ENCODE measurements at regions not wholly inside any gene's neighbourhood (a gene's known extent, or its start where the extent isn't known, plus 50 kb on each side); places are given as distances from the start of the nearest gene placed in this dataset.

DNA sequence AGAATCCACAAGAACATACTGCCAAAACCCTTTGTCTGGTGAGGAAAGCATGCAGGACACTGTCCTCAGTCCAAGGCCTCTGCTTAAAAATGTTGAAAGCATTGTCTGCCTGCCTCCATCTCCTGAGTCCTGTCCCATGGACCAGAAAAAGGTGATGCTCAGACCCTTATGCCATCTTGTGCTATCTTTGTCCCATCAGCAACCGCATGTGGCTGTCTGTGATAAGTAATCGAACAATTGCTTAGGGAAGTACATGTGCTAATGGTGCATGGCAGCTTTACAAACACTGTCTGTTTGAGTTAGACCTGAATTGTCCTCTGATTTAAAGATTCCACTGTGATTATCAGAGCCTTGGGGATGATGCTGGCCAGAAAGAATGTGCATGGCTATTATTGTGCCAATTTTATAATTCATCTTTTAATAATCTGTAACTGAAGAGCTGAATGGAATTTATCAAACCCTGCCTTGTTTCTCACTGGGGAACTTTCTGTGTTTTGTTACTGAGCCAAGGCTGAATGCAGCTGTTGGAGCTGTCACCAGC is 177.5 kb downstream of the DACT1 start:
- Histone ChIP-seq H3K4me3 (ENCODE audit: control insufficient read depth in 2 of 3, extremely low read depth in 1 of 3, insufficient read depth in 2 of 3, low read depth in 1 of 3, low read length in 3 of 3) (no peak overlapping the region), H3K9ac (ENCODE audit: control insufficient read depth, extremely low read depth, insufficient read depth, low read length) (no peak overlapping the region), H3K9me3 (ENCODE audit: control insufficient read depth, low read depth, low read length) (no peaks in the 10 kb centered on the region), H3K4me1 (ENCODE audit: control insufficient read depth, extremely low read depth, insufficient read depth, low read length) (no peaks in the 10 kb centered on the region), H3K9me1 (ENCODE audit: control insufficient read depth, extremely low read depth, insufficient read depth, low read length) (no peaks in the 10 kb centered on the region), H2AFZ (ENCODE audit: control insufficient read depth, low read length) (no peak overlapping the region), H3K27ac (ENCODE audit: control insufficient read depth, insufficient read depth, low read length) (no peak overlapping the region), H3K4me2 (ENCODE audit: control insufficient read depth, extremely low read depth, insufficient read depth, low read depth, low read length) (no peak overlapping the region), H3K27me3 (ENCODE audit: control insufficient read depth, extremely low read depth, insufficient read depth, low read length) (no peaks in the 10 kb centered on the region), H4K20me1 (ENCODE audit: control insufficient read depth, extremely low read depth, insufficient read depth, low read length) (no peaks in the 10 kb centered on the region), H3K79me2 (ENCODE audit: control insufficient read depth, insufficient read depth, low read length) (no peaks in the 10 kb centered on the region), H3K36me3 (ENCODE audit: control insufficient read depth in 2 of 2, extremely low read depth in 1 of 2, insufficient read depth in 2 of 2, low read length in 2 of 2) (no peaks in the 10 kb centered on the region)
- dilution Hi-C loops (cut with MboI; ENCODE audit: extremely low pct_ligation_motif_present, low sequenced_read_pairs) = no loop called here
- no peak for DNase-seq (ENCODE audit: low read depth, low spot score)
- FAIRE-seq = no peak
- TF ChIP-seq EZH2 (IDR thresholded peaks at IDR 0.05; ENCODE audit: low read length) = no peak
- TF ChIP-seq, protein P1, sequence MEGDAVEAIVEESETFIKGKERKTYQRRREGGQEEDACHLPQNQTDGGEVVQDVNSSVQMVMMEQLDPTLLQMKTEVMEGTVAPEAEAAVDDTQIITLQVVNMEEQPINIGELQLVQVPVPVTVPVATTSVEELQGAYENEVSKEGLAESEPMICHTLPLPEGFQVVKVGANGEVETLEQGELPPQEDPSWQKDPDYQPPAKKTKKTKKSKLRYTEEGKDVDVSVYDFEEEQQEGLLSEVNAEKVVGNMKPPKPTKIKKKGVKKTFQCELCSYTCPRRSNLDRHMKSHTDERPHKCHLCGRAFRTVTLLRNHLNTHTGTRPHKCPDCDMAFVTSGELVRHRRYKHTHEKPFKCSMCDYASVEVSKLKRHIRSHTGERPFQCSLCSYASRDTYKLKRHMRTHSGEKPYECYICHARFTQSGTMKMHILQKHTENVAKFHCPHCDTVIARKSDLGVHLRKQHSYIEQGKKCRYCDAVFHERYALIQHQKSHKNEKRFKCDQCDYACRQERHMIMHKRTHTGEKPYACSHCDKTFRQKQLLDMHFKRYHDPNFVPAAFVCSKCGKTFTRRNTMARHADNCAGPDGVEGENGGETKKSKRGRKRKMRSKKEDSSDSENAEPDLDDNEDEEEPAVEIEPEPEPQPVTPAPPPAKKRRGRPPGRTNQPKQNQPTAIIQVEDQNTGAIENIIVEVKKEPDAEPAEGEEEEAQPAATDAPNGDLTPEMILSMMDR (optimal IDR thresholded peaks at IDR 0.05 in 1 of 3, IDR thresholded peaks at IDR 0.05 in 1 of 3, conservative IDR thresholded peaks at IDR 0.05 in 1 of 3; ENCODE audit: extremely low read depth in 1 of 3, insufficient read depth in 2 of 3, low read length in 3 of 3) = no peak

DNA sequence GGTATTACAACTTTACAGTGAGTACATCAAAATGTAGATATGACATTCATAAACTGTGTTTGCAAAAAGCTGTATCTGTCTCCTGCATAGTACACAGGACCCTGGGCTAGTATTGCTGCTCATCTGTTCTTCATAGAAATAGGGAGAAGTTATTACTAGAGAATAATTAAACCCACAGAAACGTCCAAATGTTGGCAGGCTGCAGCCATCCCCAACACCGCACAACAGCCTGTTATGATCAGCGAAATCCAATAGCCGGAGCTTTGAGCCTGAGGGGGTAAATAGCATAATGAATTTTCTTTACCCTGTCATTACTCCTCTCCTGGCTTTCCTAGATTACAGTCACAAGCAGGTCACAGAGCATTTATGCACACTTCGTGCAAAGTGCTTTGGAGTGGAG is 178.0 kb downstream of the DACT1 start:
- H3K79me2 ChIP-seq (ENCODE audit: control insufficient read depth, insufficient read depth, low read length) = no peaks in the 10 kb centered on the region
- TF ChIP-seq, protein P1 (optimal IDR thresholded peaks at IDR 0.05 in 1 of 3, IDR thresholded peaks at IDR 0.05 in 1 of 3, conservative IDR thresholded peaks at IDR 0.05 in 1 of 3; ENCODE audit: extremely low read depth in 1 of 3, insufficient read depth in 2 of 3, low read length in 3 of 3) = no peak
- TF ChIP-seq EZH2 (IDR thresholded peaks at IDR 0.05; ENCODE audit: low read length) = no peak
- H3K27ac ChIP-seq (ENCODE audit: control insufficient read depth, insufficient read depth, low read length) = no peak overlapping the region
- DNase-seq (ENCODE audit: low read depth, low spot score) = no peak
- no peak overlapping the region for H3K9ac ChIP-seq (ENCODE audit: control insufficient read depth, extremely low read depth, insufficient read depth, low read length)
- FAIRE-seq = no peak
- no peaks in the 10 kb centered on the region for H3K9me1 ChIP-seq (ENCODE audit: control insufficient read depth, extremely low read depth, insufficient read depth, low read length)
- no peak overlapping the region for H3K4me2 ChIP-seq (ENCODE audit: control insufficient read depth, extremely low read depth, insufficient read depth, low read depth, low read length)
- dilution Hi-C loops (cut with MboI; ENCODE audit: extremely low pct_ligation_motif_present, low sequenced_read_pairs) = no loop called here
- no peak overlapping the region for H3K4me3 ChIP-seq (ENCODE audit: control insufficient read depth in 2 of 3, extremely low read depth in 1 of 3, insufficient read depth in 2 of 3, low read depth in 1 of 3, low read length in 3 of 3)
- no peaks in the 10 kb centered on the region for H3K36me3 ChIP-seq (ENCODE audit: control insufficient read depth in 2 of 2, extremely low read depth in 1 of 2, insufficient read depth in 2 of 2, low read length in 2 of 2)
- no peaks in the 10 kb centered on the region for H3K4me1 ChIP-seq (ENCODE audit: control insufficient read depth, extremely low read depth, insufficient read depth, low read length)
- H3K9me3 ChIP-seq (ENCODE audit: control insufficient read depth, low read depth, low read length) = no peaks in the 10 kb centered on the region
- H2AFZ ChIP-seq (ENCODE audit: control insufficient read depth, low read length) = no peak overlapping the region
- no peaks in the 10 kb centered on the region for H4K20me1 ChIP-seq (ENCODE audit: control insufficient read depth, extremely low read depth, insufficient read depth, low read length)
- H3K27me3 ChIP-seq (ENCODE audit: control insufficient read depth, extremely low read depth, insufficient read depth, low read length) = no peaks in the 10 kb centered on the region

Data from keratinocyte (primary cell).